GM21515 (cell line): ENCODE measurements at regions not wholly inside any gene's neighbourhood (a gene's known extent, or its start where the extent isn't known, plus 50 kb on each side); places are given as distances from the start of the nearest gene placed in this dataset.

Source experiments
- ATAC-seq: cut with Tn5 transposase; IDR thresholded peaks from one replicate; pipeline ENCODE4 v1.9.1; 2021; ENCODE audit not compliant: unreplicated experiment

- ATAC-seq, result no peak
These were observed 59.8 kb upstream of the GPM6A start for GRCh38 chr4:175871774-175872405.

GRCh38 chr4:175873707-175874106 is 61.6 kb upstream of the GPM6A start:
- no peak for ATAC-seq

- ATAC-seq, result no peak
These were observed 62.2 kb upstream of the GPM6A start for GRCh38 chr4:175874306-175874705.

GRCh38 chr4:175875993-175876771 is 64.1 kb upstream of the GPM6A start:
- no peak for ATAC-seq

GRCh38 chr4:175882891-175883290 is 70.8 kb upstream of the GPM6A start:
- ATAC-seq, result no peak

- ATAC-seq, result no peak
These were observed 72.0 kb upstream of the GPM6A start for GRCh38 chr4:175884048-175884447.

- ATAC-seq, result no peak
These were observed 79.2 kb upstream of the GPM6A start for GRCh38 chr4:175891231-175891630.

- ATAC-seq, result no peak
These were observed 79.8 kb upstream of the GPM6A start for GRCh38 chr4:175891851-175892250.

GRCh38 chr4:175905925-175906324 is 93.9 kb upstream of the GPM6A start:
- ATAC-seq, result no peak

- ATAC-seq, result no peak
These were observed 94.3 kb upstream of the GPM6A start for GRCh38 chr4:175906384-175906783.

- ATAC-seq, result no peak
These were observed 98.6 kb upstream of the GPM6A start for GRCh38 chr4:175910700-175911099.

- no peak for ATAC-seq
These were observed 104.7 kb upstream of the GPM6A start for GRCh38 chr4:175916626-175917351.

GRCh38 chr4:175927121-175927520 is 115.1 kb upstream of the GPM6A start:
- no peak for ATAC-seq

GRCh38 chr4:175929441-175929840 is 117.4 kb upstream of the GPM6A start:
- ATAC-seq, result no peak

- ATAC-seq, result no peak
These were observed 117.9 kb upstream of the GPM6A start for GRCh38 chr4:175929932-175930331.

GRCh38 chr4:175930471-175930870 is 118.4 kb upstream of the GPM6A start:
- no peak for ATAC-seq

GRCh38 chr4:175932116-175932515 is 120.1 kb upstream of the GPM6A start:
- ATAC-seq, result no peak

GRCh38 chr4:175934506-175934905 is 122.4 kb upstream of the GPM6A start:
- ATAC-seq, result no peak

GRCh38 chr4:175935016-175935661 is 123.1 kb upstream of the GPM6A start:
- ATAC-seq, result no peak

- ATAC-seq, result no peak
These were observed 121.3 kb upstream of the WDR17 start for GRCh38 chr4:175944126-175944910.
